Activated naive CD8-positive, alpha-beta T cell treated with anti-CD3 and anti-CD28 coated beads, Interleukin-2, amount 50 U/mL, for 16 hours (primary cell): ENCODE measurements at regions not wholly inside any gene's neighbourhood (a gene's known extent, or its start where the extent isn't known, plus 50 kb on each side); places are given as distances from the start of the nearest gene placed in this dataset.
"Not testable (repeated sequence)": the region's sequence is repeated elsewhere in the genome, so short reads cannot be mapped to it uniquely, and the experiment has no call there.

Source experiments
- DNase-seq: peaks from one replicate; pipeline ENCODE4 v3.0.0-alpha.2; 2020; ENCODE audit warnings: low read depth, low spot score

DNA sequence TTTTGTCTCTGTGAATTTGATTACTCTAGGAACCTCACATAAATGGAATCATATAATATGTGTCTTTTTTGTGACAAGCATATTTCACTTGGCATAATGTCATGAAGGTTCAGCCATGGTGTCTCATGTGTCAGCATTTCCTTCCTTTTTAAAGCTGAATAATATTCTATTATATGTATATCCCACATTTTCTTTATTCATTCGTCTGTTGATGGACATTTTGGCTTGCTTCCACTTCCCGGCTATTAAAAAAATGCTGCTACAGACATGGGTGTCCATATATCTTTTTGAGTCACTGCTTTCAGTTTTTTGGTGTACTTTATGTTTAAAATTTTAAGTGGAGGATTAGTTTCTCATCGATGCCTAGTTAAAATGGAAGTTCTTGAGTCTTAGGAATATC, 59.8 kb upstream of the C5orf63 start:
- no peak for DNase-seq

DNA sequence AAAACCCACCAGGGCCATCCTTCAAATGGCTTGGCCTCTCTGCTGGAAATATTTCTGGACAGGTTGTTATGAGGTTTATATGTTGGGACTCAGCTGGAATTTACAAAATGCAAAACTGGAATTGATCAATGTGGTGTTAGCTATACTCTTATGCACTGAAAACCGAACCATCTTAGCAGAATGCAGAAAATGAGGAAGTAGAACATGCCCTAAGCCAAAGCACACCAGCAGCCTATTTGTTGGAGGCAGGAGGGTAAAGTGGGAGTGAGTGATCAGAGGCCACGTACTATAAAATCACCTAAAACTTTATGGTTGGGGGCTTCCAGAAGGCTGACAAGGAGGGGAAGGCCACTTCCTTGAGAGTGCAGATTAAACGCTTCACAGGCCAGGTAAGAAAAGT, 63.6 kb upstream of the C5orf63 start:
- DNase-seq: no peak

DNA sequence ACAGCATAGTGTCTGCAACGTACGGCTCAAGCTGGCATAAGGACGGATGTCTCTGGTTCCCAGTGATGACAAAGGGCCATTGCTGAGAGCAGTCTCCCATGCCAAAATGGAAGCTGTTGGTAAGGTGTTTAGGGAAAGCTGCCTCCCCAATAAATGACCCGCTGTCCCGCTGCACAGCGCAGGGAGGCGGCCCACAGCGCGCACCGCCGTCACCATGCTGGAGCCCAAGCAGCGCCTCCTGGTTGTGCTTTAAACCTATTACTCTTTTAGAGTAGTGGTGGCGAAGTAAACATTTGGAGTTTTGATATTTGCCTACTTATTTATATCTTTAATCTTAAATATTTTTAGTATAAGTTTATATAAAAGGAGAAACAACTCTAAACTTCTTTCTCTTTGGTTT, 70.4 kb upstream of the C5orf63 start:
- no peak for DNase-seq

DNA sequence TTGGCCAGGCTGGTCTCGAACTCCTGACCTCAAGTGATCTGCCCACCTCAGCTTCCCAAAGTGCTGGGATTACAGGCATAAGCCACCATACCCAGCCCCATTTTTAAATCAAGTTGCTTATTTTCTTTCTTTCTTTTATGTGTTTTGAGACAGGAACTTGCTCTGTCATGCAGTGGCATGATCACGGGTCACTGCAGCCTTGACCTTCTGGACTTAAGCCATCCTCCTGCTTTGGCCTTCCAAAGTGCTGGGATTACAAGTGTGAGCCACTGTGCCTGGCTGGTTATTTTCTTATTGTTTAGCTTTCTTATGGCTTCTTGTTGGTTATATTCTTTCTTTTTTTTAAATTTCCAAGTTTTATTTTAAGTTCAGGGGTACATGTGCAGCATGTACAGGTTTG, 79.7 kb upstream of the C5orf63 start:
- no peak for DNase-seq

DNA sequence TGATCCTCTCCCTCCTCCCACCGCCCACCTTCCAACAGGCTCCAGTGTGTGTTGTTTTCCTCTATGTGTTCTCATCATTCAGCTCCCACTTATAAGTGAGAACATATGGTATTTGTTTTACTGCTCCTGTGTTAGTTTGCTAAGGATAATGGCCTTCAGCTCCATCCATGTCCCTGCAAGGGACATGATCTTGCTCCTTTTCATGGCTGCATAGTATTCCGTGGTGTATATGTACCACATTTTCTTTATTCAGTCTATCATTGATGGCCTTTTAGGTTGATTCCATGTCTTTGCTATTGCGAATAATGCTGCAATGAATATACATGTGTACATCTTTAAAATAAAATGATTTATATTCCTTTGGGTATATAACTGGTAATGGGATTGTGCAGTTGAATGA, 80.2 kb upstream of the C5orf63 start:
- no peak for DNase-seq

DNA sequence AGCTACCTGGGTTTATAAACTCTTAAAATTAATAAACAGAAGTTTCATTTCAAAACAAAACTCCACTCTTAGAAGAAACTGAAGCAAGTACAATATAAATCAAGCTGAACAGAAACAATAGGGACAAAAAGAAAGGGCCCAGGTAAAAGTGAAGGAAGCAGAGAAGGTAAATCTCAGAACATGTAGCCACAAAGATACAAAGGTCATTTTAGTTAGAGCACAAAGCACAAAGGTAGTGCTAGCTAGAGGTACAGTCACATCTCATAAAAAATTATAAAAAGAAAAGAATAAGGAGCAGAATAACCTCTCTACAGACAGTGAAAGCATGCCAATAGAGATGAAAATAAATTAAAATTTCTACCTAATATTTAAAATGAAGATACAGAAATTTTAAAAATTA, 90.4 kb upstream of the C5orf63 start:
- no peak for DNase-seq

DNA sequence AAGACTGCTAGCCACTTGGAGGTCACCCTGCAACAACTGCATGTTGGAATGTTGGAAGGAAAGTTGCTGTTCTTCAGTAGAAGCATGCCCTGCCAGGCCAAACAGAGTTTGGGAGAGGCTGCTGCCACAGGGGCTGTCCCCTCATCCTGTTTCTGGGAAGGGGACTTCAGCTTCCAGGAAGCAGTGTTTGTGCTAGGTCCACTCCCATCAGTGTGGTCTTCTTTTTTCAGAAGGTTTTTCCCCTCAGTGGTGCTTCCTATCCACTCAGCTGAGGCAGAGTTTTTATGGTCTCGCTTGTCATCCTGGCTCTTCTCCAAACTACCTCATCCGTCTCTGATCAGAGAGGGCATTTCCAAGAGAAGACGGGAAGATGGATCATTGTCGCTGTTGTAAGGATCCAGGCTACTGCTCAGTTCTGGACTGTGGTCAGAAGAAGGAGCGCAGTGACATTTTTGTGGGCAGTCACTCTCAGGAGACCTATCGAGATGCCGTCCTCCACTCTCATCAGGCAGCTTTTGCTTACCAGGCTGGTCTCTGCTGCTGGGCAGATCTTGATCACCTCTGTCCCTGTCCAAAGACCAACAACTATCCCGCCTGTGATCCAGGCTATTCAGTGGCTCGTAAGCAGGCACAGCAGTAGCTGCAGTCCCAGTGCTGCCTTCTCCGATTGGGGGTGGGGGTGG, 97.8 kb upstream of the C5orf63 start:
- DNase-seq: no peak

DNA sequence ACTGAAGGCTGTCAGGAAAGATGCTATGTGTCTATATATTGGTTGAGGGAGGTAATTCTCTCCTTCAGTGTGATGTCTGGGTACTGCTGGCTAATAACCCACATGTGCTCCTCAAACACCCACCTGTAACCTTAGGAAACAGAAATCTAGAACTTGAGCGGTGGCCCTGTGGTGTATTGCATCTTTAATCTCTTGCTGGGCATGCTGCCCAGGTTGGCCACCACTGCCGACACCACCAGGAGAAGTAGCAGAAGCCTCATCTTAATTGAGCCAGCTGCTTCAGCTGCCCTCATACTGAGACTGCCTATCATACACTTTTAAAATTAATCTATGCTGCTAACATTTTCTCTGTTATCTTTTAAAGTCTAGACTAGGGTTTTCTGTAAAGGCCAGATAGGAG, 103.5 kb upstream of the C5orf63 start:
- DNase-seq: no peak

DNA sequence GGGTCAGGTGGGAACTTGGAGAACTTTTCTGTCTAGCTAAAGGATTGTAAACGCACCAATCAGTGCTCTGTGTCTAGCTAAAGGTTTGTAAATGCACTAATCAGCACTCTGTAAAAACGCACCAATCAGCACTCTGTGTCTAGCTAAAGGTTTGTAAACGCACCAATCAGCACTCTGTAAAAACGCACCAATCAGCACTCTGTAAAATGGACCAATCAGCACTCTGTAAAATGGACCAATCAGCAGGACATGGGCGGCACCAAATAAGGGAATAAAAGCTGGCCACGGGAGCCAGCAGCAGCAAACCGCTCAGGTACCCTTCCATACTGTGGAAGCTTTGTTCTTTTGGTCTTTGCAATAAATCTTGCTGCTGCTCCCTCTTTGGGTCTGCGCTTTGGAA, 108.0 kb upstream of the MEGF10 start:
- DNase-seq: not testable (repeated sequence)

DNA sequence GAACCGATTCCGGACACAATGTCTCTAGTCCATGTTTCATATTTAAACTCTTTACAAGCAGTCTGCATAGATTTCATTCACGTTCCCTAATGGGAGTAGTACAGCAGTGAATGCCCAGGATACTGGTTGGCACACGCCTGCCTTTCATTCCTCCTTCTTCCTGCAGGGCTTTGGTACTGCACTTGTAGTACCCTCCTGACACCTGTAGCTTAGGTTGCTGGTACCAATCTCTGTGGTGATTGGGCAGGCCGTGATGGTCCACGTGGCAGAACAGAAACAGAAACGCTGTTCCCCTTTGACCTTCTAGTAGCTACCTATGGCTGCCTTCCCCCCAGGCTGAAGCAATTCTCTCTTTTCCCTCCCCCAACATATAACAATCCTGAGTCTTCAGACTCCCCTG, 107.3 kb upstream of the MEGF10 start:
- no peak for DNase-seq

DNA sequence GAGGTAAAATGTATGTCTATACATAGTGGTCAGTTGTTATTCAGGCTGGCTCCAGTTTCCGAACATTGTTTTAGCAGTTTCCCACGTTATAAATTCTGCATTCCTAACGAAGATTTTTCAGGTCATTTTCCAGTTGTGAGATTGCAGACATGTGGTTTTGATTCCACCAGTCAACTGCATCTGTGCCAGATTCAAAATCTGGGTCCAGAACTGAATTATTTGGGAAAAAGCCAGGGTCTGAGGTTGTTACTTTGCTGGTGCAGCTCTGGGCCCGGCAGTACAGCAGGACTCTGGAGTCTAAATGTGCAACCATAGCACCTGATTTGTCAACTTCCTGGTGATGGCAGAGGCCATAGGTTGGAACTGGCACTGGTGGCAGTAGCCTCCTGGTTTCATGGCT, 105.7 kb upstream of the MEGF10 start:
- no peak for DNase-seq

DNA sequence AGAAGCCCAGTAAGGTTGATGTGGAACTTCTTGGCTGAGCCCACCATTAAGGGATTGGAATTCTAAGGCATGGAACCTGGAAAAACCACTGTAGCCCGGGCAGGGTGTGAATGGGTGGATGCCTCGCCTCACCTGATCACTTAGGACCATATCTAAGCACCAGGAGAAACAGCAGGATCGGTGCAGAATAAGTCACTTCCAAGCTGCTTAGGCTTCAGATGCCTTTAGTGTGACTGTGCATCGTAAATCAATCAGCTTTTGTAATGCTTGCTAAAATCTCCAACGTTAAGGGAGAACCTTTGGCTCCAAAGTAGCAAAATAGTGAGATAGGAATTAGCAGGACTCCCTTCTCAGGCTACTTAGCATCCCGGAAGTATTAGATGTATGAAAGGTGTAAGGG, 103.9 kb upstream of the MEGF10 start:
- DNase-seq: no peak

DNA sequence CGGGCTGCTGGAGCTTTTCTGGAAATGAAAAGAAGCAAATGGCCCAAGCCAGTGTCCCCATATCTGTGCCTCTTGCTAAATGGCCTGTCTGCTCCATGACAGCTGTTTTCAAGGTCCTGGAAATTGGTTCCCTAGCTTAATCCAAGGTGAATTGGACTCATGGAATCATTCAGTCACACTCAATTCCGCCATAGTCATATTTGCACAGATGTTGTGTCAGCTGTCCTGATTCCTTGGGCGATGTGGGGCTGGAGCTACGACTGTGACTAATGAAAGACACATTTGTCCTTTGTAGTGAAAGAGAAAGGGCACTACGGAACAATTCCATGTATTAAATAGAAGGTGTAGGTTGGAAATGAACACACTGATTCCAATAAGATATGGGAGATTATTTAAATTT, 102.9 kb upstream of the MEGF10 start:
- DNase-seq: no peak

DNA sequence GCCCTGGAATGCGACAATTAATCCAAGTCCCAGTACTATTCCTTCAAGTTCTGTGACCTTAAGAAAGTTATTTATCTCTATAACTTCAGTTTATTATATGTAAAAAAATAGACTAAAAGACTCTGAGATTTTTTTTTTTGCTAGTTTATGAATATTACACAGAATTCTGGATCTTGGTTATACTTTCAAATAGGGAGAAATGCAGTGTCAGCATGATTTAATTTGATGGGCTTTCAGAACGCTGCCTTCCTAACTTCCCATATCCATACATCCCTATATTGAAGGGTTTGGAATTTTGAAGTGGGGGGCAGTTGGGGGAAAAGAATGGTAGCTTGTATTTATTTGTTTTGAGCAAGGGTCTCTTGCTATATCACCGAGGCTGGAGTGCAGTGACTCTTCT, 98.4 kb upstream of the MEGF10 start:
- no peak for DNase-seq

DNA sequence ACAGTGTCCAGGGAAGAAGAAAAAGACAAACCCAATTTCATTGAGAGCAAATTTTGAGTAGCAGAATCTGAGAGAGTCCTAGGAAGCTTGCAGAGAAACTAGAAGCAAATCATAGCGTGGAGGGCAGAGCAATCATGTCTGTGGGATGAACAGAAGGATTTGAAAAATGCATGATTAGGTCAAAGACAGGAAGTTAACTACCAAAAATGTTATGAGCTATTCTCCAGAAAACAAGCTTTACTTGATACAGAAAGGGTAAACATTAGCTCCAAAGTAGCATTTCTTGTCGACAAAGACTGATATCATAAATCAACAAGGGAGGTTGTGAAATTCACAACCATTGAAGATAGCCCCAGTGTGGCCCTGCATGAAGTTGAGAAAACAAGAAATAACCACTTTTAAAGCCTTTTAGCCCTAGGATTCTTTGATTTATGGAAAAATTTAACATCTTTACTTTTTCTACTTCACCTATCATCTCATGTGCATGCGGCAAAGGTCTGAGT, 97.7 kb upstream of the MEGF10 start:
- DNase-seq: no peak

DNA sequence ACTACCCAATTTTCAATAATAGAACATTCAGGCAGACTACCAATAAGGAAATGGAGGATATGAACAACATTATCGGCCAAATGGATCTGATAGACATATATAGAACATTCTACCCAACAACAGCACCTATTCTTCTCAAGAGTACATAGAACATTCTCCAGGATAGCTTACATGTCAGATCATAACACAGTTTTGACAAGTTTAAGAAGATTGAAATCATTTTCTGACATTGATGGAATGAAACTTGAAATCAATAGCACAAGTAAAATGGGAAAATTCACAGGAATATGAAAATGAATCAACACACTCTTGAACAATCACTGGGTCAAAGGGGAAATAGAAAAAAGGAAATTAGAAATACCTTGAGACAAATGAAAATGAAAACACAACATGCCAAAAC, 94.6 kb upstream of the MEGF10 start:
- no peak for DNase-seq

DNA sequence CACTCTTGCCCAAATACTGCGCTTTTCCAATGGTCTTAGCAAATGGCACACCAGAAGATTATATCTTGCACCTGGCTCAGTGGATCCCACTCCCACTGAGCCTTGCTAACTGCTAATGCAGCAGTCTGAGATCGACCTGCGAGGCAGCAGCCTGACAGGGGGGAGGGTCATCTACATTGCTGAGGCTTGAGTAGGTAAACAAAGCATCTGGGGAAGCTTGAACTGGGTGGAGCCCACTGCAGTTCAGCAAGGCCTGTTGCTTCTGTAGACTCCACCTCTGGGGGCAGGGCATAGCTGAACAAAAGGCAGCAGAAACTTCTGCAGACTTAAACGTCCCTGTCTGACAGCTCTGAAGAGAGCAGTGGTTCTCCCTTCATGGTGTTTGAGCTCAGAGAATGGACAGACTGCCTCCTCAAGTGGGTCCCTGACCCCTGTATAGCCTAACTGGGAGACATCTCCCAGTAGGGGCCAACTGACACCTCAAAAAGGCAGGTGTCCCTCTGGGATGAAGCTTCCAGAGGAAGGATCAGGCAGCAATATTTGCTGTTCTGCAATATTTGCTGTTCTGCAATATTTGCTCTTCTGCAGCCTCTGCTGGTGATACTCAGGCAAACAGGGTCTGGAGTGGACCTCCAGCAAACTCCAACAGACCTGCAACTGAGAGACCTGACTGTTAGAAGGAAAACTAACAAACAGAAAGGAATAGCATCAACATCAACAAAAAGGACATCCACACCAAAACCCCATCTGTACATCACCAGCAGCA, 93.0 kb upstream of the MEGF10 start:
- DNase-seq: not testable (repeated sequence)

DNA sequence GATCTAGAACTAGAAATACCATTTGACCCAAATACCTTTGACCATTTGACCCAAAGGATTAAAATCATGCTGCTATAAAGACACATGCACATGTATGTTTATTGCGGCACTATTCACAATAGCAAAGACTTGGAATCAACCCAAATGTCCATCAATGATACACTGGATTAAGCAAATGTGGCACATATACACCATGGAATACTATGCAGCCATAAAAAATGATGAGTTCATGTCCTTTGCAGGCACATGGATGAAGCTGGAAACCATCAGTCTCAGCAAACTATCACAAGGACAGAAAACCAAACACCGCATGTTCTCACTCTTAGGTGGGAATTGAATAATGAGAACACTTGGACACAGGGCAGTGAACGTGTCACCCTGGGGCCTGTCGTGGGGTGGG, 87.9 kb upstream of the MEGF10 start:
- not testable (repeated sequence) for DNase-seq

DNA sequence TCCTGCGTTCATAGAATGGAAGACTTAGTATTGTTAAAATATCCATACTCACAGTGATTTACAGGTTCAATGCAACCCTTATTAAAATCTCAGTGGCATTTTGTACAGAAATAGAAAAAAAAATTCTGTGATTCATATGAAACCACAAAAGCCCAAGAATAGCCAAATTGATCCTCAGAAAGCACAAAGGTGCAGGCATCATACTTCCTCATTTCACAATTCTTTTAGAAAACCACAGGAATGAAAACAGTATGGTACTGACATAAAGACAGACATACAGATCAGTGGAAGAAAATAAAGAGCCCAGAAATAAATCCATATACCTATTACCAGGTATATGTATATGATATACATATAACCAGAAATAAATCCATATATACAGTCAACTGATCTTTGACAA, 86.8 kb upstream of the MEGF10 start:
- DNase-seq: no peak

DNA sequence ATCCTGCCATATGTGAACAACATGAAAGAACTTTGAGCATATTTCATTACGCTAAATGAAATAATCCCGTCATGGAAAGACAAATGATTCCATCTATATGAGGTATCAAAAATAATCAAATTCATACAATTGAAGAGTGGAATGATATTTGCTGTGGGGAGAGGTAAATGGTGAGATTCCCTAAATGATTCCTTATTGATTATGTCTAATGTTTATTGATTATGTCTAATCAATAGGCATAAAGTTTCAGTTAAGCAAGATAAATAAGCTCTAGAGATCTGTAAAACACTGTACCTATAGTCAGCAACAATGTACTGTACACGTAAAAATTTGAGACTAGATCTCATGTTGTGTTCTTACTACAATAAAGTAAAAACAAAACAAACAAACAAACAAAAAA, 85.4 kb upstream of the MEGF10 start:
- DNase-seq: no peak

DNA sequence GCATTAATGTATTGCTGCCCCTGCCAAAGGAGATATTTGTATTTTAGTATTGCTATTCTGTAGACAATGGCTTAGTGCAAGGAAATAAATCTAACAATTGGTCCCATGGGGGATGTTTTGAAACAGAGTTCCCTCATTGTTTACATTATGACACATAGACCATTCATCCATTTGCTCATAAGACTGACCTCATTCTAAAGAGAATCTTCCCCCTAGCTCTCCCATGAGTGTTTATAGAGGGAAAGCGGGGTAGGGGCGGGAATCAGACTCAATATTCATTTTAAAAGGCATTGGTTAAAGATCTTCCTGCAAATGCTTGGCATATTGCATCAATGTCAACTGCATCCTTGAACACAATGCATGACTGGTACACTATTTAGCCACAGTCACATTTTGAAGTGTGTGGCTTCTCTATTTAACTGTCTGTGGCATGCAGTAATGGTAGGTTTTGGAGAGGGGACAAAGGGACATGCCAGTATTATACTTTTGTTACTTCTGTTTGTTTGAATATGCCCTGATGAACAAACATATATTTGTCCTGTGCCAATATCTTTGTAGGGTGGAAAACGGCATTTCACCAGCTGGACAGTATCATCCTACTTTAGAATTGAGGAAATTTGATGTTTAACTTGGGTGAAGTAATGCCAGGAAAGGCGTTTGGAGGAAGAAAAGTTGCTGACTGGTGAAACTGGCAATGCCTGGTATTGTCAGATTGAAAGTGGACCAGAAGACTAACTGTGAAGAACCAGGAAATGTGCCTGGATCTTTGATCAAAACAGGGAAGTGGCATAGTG, 84.1 kb upstream of the MEGF10 start:
- DNase-seq: no peak

DNA sequence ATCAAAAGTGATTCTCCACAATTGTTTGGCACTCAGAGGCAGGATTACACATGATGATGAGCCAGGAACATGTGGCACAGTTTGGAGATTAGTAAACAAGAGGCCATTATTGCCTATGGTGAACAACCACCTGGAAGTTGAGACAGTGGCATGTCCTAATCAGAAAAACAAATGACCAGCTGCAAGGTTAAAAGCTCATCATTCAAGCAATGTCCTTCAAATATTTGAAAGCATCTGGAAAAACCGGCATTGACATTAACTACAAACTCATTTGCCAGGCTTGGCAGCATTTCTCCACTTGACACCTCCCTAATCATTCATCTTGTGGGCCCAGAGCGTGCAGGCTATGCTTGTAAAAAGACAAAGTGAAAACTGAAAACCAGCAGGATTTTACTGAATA, 80.6 kb upstream of the MEGF10 start:
- DNase-seq: no peak

DNA sequence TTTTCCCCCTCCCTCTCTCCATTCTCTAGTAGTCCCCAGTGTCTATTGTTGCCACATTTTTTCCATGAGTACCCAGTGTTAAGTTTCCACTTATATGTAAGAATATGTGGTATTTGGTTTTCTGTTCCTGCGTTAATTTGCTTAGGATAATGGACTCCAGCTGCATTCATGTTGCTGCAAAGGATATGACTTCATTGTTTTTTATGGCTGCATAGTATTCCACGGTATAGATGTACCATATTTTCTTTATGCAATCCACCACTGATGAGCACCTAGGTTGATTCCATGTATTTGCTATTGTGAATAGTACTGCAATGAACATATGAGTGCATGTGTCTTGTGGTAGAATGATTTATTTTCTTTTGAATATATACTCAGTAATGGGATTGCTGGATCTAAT, 77.4 kb upstream of the MEGF10 start:
- DNase-seq: no peak
